ENCODE measurements at regions not wholly inside any gene's neighbourhood (a gene's known extent, or its start where the extent isn't known, plus 50 kb on each side); places are given as distances from the start of the nearest gene placed in this dataset.
"Not testable (repeated sequence)": the region's sequence is repeated elsewhere in the genome, so short reads cannot be mapped to it uniquely, and the experiment has no call there.

GRCh38 chr15:32536507-32537172 is 56.6 kb upstream of the GOLGA8N start:
- H3K9me3 ChIP-seq (ENCODE audit: control insufficient read depth, insufficient read depth, low read length); POLR2A ChIA-PET; H3K27me3 ChIP-seq (ENCODE audit: control insufficient read depth, insufficient read depth, low read length); H3K27ac ChIP-seq (ENCODE audit: low read depth, low read length); DNase-seq (ENCODE audit: low read depth, low spot score); CTCF ChIA-PET: not testable (repeated sequence)
- peak overlapping the region; percentile 53 for H3K4me3 ChIP-seq (ENCODE audit: low read depth, low read length)

GRCh38 chr15:32536057-32536493 is 57.2 kb upstream of the GOLGA8N start:
- H3K27me3 ChIP-seq (ENCODE audit: control insufficient read depth, insufficient read depth, low read length); H3K9me3 ChIP-seq (ENCODE audit: control insufficient read depth, insufficient read depth, low read length); H3K27ac ChIP-seq (ENCODE audit: low read depth, low read length); DNase-seq (ENCODE audit: low read depth, low spot score); H3K4me3 ChIP-seq (ENCODE audit: low read depth, low read length); POLR2A ChIA-PET; CTCF ChIA-PET: not testable (repeated sequence)

- H3K27ac ChIP-seq (ENCODE audit: low read depth, low read length); H3K4me3 ChIP-seq (ENCODE audit: low read depth, low read length); CTCF ChIA-PET; DNase-seq (ENCODE audit: low read depth, low spot score); POLR2A ChIA-PET; H3K27me3 ChIP-seq (ENCODE audit: control insufficient read depth, insufficient read depth, low read length); H3K9me3 ChIP-seq (ENCODE audit: control insufficient read depth, insufficient read depth, low read length): not testable (repeated sequence)
Observed at GRCh38 chr15:32535150-32535898, 57.9 kb upstream of the GOLGA8N start.

GRCh38 chr15:32522900-32523299 is 67.5 kb upstream of the GOLGA8O start:
- H3K27me3 ChIP-seq (ENCODE audit: control insufficient read depth, insufficient read depth, low read length); DNase-seq (ENCODE audit: low read depth, low spot score); H3K9me3 ChIP-seq (ENCODE audit: control insufficient read depth, insufficient read depth, low read length); H3K27ac ChIP-seq (ENCODE audit: low read depth, low read length); H3K4me3 ChIP-seq (ENCODE audit: low read depth, low read length); POLR2A ChIA-PET; CTCF ChIA-PET: not testable (repeated sequence)

- H3K4me3 ChIP-seq (ENCODE audit: low read depth, low read length); POLR2A ChIA-PET; H3K27me3 ChIP-seq (ENCODE audit: control insufficient read depth, insufficient read depth, low read length); CTCF ChIA-PET; H3K27ac ChIP-seq (ENCODE audit: low read depth, low read length); H3K9me3 ChIP-seq (ENCODE audit: control insufficient read depth, insufficient read depth, low read length); DNase-seq (ENCODE audit: low read depth, low spot score): not testable (repeated sequence)
Observed at GRCh38 chr15:32522421-32522820, 67.0 kb upstream of the GOLGA8O start.

GRCh38 chr15:32518976-32519375 is 63.5 kb upstream of the GOLGA8O start:
- H3K27ac ChIP-seq (ENCODE audit: low read depth, low read length); POLR2A ChIA-PET; CTCF ChIA-PET; H3K9me3 ChIP-seq (ENCODE audit: control insufficient read depth, insufficient read depth, low read length); H3K4me3 ChIP-seq (ENCODE audit: low read depth, low read length); DNase-seq (ENCODE audit: low read depth, low spot score); H3K27me3 ChIP-seq (ENCODE audit: control insufficient read depth, insufficient read depth, low read length): not testable (repeated sequence)

- H3K27ac ChIP-seq (ENCODE audit: low read depth, low read length); CTCF ChIA-PET; POLR2A ChIA-PET; H3K4me3 ChIP-seq (ENCODE audit: low read depth, low read length); H3K9me3 ChIP-seq (ENCODE audit: control insufficient read depth, insufficient read depth, low read length); H3K27me3 ChIP-seq (ENCODE audit: control insufficient read depth, insufficient read depth, low read length); DNase-seq (ENCODE audit: low read depth, low spot score): not testable (repeated sequence)
Observed at GRCh38 chr15:32518013-32518412, 62.6 kb upstream of the GOLGA8O start.

GRCh38 chr15:32516954-32517353 is 61.5 kb upstream of the GOLGA8O start:
- POLR2A ChIA-PET; DNase-seq (ENCODE audit: low read depth, low spot score); CTCF ChIA-PET; H3K4me3 ChIP-seq (ENCODE audit: low read depth, low read length); H3K9me3 ChIP-seq (ENCODE audit: control insufficient read depth, insufficient read depth, low read length); H3K27me3 ChIP-seq (ENCODE audit: control insufficient read depth, insufficient read depth, low read length); H3K27ac ChIP-seq (ENCODE audit: low read depth, low read length): not testable (repeated sequence)

GRCh38 chr15:32513378-32513777 is 57.9 kb upstream of the GOLGA8O start:
- CTCF ChIA-PET; POLR2A ChIA-PET; H3K27me3 ChIP-seq (ENCODE audit: control insufficient read depth, insufficient read depth, low read length); DNase-seq (ENCODE audit: low read depth, low spot score); H3K27ac ChIP-seq (ENCODE audit: low read depth, low read length); H3K4me3 ChIP-seq (ENCODE audit: low read depth, low read length); H3K9me3 ChIP-seq (ENCODE audit: control insufficient read depth, insufficient read depth, low read length): not testable (repeated sequence)

GRCh38 chr15:32510027-32510426 is 54.6 kb upstream of the GOLGA8O start:
- H3K27ac ChIP-seq (ENCODE audit: low read depth, low read length); CTCF ChIA-PET; H3K9me3 ChIP-seq (ENCODE audit: control insufficient read depth, insufficient read depth, low read length); DNase-seq (ENCODE audit: low read depth, low spot score); H3K27me3 ChIP-seq (ENCODE audit: control insufficient read depth, insufficient read depth, low read length); H3K4me3 ChIP-seq (ENCODE audit: low read depth, low read length); POLR2A ChIA-PET: not testable (repeated sequence)

GRCh38 chr15:32508081-32508480 is 52.6 kb upstream of the GOLGA8O start:
- H3K4me3 ChIP-seq (ENCODE audit: low read depth, low read length); H3K9me3 ChIP-seq (ENCODE audit: control insufficient read depth, insufficient read depth, low read length); H3K27me3 ChIP-seq (ENCODE audit: control insufficient read depth, insufficient read depth, low read length); H3K27ac ChIP-seq (ENCODE audit: low read depth, low read length); CTCF ChIA-PET; DNase-seq (ENCODE audit: low read depth, low spot score); POLR2A ChIA-PET: not testable (repeated sequence)

- POLR2A ChIA-PET; DNase-seq (ENCODE audit: low read depth, low spot score); H3K9me3 ChIP-seq (ENCODE audit: control insufficient read depth, insufficient read depth, low read length); H3K4me3 ChIP-seq (ENCODE audit: low read depth, low read length); CTCF ChIA-PET; H3K27ac ChIP-seq (ENCODE audit: low read depth, low read length); H3K27me3 ChIP-seq (ENCODE audit: control insufficient read depth, insufficient read depth, low read length): not testable (repeated sequence)
Observed at GRCh38 chr15:32506787-32507186, 51.4 kb upstream of the GOLGA8O start.

All from AG04450 (cell line).